NOMO-1 treated with DMSO at 0.1 percent for 48 hours (cell line): ENCODE measurements at regions not wholly inside any gene's neighbourhood (a gene's known extent, or its start where the extent isn't known, plus 50 kb on each side); places are given as distances from the start of the nearest gene placed in this dataset.
A peak's percentile ranks its signal among the peaks of the same experiment; 100 is the strongest.

Experiments used
- DNase-seq: peaks from one replicate; lab custom pipeline; 2025; ENCODE audit not compliant: unreplicated experiment; lab: John Stamatoyannopoulos, UW

GRCh38 chr2:217151509-217152206, 291.8 kb upstream of the TNP1 start:
- DNase-seq, result no peak

DNA sequence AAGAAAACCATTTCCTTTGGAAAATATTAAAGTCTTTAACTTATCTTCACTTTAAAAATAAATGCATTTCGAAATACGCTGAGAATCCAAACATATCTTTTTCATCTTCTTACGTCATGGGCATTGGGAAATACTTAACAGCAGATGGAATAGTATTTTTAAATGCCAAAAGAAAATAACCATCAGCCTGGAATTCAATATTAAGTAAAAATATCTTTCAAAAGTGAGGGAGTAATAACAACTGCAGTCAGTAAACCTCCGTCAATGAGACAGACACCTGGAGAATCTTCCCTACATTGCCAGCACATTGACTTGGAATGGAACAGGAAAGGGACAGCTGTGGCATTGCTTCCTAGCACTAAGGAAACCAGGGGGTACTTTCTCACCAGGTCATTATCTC, 290.4 kb upstream of the TNP1 start:
- DNase-seq, result no peak

GRCh38 chr2:217149087-217149660, 289.3 kb upstream of the TNP1 start:
- DNase-seq, result no peak

- DNase-seq, result no peak
Observed at GRCh38 chr2:217147818-217148217, 288.0 kb upstream of the TNP1 start.

GRCh38 chr2:217146956-217147355, 287.1 kb upstream of the TNP1 start:
- no peak for DNase-seq

- no peak for DNase-seq
Observed at GRCh38 chr2:217142649-217143266, 282.9 kb upstream of the TNP1 start.

DNA sequence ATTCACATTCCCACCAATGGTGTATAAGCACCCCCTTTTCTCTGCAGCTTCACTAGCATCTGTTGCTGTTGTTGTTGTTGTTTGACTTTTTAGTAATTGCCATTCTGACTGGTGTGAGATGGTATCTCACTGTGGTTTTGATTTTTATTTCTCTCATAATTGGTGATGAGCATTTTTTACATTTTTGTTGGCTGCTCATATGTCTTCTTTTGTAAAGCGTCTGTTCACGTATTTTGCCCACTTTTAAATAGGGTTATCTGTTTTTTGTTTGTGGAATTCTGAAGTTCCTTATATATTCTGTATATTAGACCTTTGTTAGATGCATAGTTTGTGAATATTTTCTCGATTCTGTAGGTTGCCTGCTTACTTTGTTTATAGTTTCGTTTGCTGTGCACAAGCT, 278.4 kb upstream of the TNP1 start:
- no peak for DNase-seq

DNA sequence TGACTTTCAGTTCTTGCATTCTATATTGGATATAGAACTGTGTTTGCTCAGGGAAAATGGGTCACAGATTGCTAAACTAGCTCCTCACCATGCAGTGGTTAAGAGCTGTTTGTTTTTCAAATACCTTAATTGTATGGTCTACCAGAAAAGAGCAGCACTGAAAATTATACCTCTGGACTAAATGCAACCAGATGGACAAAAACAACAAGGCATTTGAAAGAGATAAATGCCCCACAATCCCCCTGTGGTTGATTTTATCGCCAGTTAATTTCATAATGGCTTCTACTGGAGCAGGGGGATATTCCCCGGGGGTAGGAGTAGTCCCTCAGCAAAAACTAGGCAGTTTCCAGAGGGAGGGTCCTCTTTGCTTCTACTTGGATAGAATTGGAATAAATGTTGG, 267.9 kb upstream of the TNP1 start:
- no peak for DNase-seq

GRCh38 chr2:217125014-217125413, 265.1 kb upstream of the TNP1 start:
- DNase-seq, result no peak

- no peak for DNase-seq
Observed at GRCh38 chr2:217124050-217124449, 264.2 kb upstream of the TNP1 start.

DNA sequence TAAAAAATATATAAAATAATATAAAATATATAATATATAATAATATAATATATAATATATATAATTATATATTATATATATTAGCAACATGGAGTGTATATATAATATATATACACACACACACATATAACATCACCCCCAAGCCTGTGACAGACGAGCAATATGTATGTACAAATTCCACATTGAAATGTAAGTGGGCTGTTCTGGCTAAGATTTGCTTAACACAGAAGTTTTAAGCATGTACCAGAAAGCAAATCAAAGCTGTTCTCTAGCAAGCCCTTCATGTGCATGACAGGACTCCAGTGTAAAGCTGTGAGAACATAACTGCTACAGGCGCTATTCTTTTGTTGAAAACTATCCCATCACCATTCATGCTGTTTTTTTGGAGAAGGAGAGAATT, 261.7 kb upstream of the TNP1 start:
- no peak for DNase-seq

- no peak for DNase-seq
Observed at GRCh38 chr2:217120429-217120828, 260.6 kb upstream of the TNP1 start.

DNA sequence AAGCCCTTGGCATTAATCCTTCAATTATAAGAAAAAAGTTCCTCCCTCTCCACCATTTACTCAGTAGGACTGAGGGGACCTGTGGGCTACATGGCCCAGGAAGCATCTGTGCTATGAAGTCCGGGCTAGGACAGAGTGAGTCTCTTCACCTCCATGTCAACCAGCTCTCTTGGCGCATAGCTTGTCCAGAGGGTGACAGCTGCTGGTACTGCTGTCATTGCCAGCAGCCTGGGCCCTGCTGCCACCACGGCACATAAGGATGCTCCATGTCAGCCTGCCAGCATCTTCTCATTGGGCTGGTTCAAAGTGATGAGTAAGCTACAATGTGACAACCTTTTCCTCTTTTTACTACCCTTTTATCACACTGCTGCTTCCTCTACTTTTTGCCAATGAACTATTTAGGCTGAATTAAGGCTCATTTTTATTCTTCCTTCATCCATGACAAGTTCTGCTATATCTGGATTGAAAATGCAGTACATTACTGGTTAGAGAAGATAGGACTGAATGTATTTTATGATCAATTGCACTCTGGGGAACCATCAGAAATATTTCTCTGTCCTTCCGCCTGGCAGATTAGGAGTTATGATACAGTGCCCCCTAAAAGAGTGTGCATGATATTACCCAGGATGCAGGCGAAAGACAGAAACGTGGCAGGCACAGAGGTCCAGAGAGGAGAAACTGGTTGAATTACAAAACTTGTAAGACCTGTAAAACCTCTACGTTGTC, 258.9 kb upstream of the TNP1 start:
- DNase-seq, result no peak

DNA sequence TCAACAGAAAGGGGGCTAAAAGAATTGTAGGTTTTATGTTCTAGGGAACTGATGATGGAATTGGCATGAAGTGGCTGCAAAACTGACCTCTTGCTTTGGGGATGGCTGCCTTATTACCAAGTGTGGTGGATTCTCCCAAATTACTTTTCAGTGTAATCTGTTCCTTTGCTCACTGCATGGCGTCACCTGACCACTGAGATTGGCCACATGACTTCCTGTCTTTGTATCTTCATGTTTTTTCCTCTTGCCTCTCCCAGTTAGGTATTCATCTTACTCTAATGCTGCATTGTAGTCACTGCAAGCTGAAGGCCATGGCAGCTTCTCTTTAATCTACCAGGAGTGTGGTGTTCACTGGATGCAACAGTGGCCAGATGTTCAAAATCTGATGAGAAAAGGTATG, 257.7 kb upstream of the TNP1 start:
- DNase-seq, result no peak

DNA sequence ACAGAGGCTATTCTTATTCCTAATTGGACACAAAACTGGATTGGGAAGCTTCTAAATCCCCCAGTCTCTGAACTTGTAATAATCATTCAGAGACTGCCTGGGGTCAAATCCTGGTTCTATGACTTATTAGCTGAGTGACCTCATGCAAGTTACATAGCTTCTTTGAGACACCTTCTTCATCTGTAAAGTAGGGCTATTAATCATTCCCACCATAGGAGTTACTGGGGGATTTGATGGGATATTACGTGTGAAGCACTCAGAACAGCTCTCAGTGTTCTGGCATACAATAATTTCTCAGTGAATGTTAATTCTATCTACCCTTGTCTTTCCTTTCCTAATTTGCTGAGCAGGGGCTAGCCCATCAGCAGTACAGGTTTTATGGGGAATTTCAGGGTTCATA, 256.7 kb upstream of the TNP1 start:
- no peak for DNase-seq

GRCh38 chr2:217114117-217114516, 254.3 kb upstream of the TNP1 start:
- DNase-seq, result no peak

GRCh38 chr2:217113491-217113890, 253.6 kb upstream of the TNP1 start:
- DNase-seq, result no peak

GRCh38 chr2:217110550-217110949, 250.7 kb upstream of the TNP1 start:
- DNase-seq, result no peak

- no peak for DNase-seq
Observed at GRCh38 chr2:217108575-217109027, 248.7 kb upstream of the TNP1 start.

- DNase-seq, result no peak
Observed at GRCh38 chr2:217108086-217108485, 248.2 kb upstream of the TNP1 start.

DNA sequence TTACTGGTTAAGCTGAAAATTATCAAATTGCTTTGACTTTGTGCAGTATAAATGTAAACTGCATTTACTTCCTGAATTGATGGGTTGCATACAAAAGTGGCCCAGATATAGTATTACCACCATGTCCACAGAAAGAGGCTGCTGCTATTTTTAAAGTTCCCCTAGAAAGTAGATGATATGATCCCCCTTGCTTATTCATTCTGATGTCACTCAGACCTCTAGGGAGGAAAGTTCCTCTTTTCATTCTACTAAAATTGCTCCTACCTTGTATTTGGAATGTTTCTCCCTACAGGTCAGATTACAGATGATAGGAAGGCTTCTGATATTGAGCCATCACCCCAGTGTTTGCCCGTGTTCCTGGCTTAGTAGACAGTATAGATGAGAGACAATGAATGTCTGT, 247.6 kb upstream of the TNP1 start:
- DNase-seq, result peak; percentile 72

DNA sequence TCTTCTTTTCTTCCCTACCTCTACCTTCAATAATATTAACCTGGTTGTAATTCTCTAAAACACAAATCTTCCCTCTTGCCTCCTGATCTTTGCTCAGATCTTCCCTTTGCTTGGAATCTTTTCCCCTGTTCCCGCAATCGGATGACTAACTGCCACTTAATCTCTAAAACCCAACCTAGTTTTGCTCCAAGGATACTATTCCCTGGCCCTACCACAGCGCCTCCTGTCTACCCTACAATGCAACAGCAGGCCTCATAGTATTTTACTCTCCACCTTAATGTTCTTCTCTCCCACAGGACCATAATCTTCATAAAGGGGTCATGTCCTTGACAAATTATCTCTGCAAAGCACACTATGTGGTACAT, 246.8 kb upstream of the TNP1 start:
- no peak for DNase-seq
